ENCODE measurements at regions not wholly inside any gene's neighbourhood (a gene's known extent, or its start where the extent isn't known, plus 50 kb on each side); places are given as distances from the start of the nearest gene placed in this dataset.

GRCh38 chr2:137769406-137769805, 194.9 kb upstream of the HNMT start:
- TF ChIP-seq CTCF (IDR thresholded peaks at IDR 0.05; ENCODE audit: insufficient read depth, low read length, missing control alignments), result no peak
- no peak overlapping the region for H3K4me3 ChIP-seq (ENCODE audit: low read depth, low read length)
- no peak for DNase-seq (ENCODE audit: low read depth, low spot score)
- CTCF ChIA-PET, result no interaction called here
- POLR2A ChIA-PET, result no interaction called here

- DNase-seq (ENCODE audit: low read depth, low spot score), result no peak
- CTCF ChIA-PET, result no interaction called here
- POLR2A ChIA-PET, result no interaction called here
- no peak overlapping the region for H3K4me3 ChIP-seq (ENCODE audit: low read depth, low read length)
- no peak for TF ChIP-seq CTCF (IDR thresholded peaks at IDR 0.05; ENCODE audit: insufficient read depth, low read length, missing control alignments)
Observed at GRCh38 chr2:137770166-137770565, 194.1 kb upstream of the HNMT start.

- H3K4me3 ChIP-seq (ENCODE audit: low read depth, low read length), result no peak overlapping the region
- DNase-seq (ENCODE audit: low read depth, low spot score), result no peak
- POLR2A ChIA-PET, result no interaction called here
- CTCF ChIA-PET, result no interaction called here
- no peak for TF ChIP-seq CTCF (IDR thresholded peaks at IDR 0.05; ENCODE audit: insufficient read depth, low read length, missing control alignments)
Observed at GRCh38 chr2:137771064-137771463, 193.2 kb upstream of the HNMT start.

GRCh38 chr2:137772451-137772850, 191.8 kb upstream of the HNMT start:
- no peak overlapping the region for H3K4me3 ChIP-seq (ENCODE audit: low read depth, low read length)
- DNase-seq (ENCODE audit: low read depth, low spot score), result no peak
- ChIA-PET POLR2A (no interaction called here), CTCF (no interaction called here)
- TF ChIP-seq CTCF (IDR thresholded peaks at IDR 0.05; ENCODE audit: insufficient read depth, low read length, missing control alignments), result no peak

GRCh38 chr2:137775529-137775928, 188.7 kb upstream of the HNMT start:
- no peak overlapping the region for H3K4me3 ChIP-seq (ENCODE audit: low read depth, low read length)
- POLR2A ChIA-PET, result no interaction called here
- CTCF ChIA-PET, result no interaction called here

GRCh38 chr2:137776697-137777096, 187.6 kb upstream of the HNMT start:
- no peak for DNase-seq (ENCODE audit: low read depth, low spot score)
- TF ChIP-seq CTCF (IDR thresholded peaks at IDR 0.05; ENCODE audit: insufficient read depth, low read length, missing control alignments), result no peak
- no peak overlapping the region for H3K4me3 ChIP-seq (ENCODE audit: low read depth, low read length)

More at GRCh38 chr2:137775529-137775928, 188.7 kb upstream of the HNMT start:
- DNase-seq (ENCODE audit: low read depth, low spot score), result no peak
- TF ChIP-seq CTCF (IDR thresholded peaks at IDR 0.05; ENCODE audit: insufficient read depth, low read length, missing control alignments), result no peak

More at GRCh38 chr2:137776697-137777096, 187.6 kb upstream of the HNMT start:
- POLR2A ChIA-PET, result no interaction called here
- CTCF ChIA-PET, result no interaction called here

Measured in AG04449 (cell line).